ENCODE measurements at regions not wholly inside any gene's neighbourhood (a gene's known extent, or its start where the extent isn't known, plus 50 kb on each side); places are given as distances from the start of the nearest gene placed in this dataset.

DNA sequence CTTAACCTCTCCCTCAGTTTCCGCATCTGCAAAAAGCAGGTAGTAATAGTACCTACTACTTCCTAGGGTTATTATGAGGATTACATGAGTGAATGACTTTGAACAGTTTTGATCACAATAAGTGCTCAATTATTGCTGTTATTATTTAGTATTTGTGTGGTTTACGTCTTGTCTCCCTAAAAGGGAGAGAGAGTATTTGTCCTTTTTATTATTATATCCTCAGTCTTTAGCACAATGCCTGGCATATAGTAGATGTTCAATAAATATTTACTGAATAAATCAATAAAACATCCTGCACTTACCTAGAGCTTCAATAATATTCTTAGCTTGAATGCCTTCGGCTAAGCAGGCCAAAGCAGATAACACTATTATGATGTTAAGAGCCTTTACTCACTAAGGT, 160.0 kb downstream of the TANC2 start:
- no peaks in the 10 kb centered on the region for H3K23me2 ChIP-seq (ENCODE audit: insufficient read length, low read depth, low read length, poor library complexity, severe bottlenecking)
- no peak overlapping the region for H4K91ac ChIP-seq (ENCODE audit: insufficient read length, low read depth, low read length)
- H3K27me3 Mint-ChIP-seq (ENCODE audit: low read depth): no peaks in the 10 kb centered on the region
- no peak overlapping the region for H2BK12ac ChIP-seq (ENCODE audit: insufficient read length, low read depth, low read length)
- H2AK5ac ChIP-seq (ENCODE audit: insufficient read length, low read length): no peak overlapping the region
- H2BK15ac ChIP-seq (ENCODE audit: low read depth, low read length): no peak overlapping the region
- H2AFZ ChIP-seq (ENCODE audit: low read length): no peak overlapping the region
- H3K79me2 ChIP-seq (ENCODE audit: insufficient read depth, low read length): no peaks in the 10 kb centered on the region
- no peak overlapping the region for H4K8ac ChIP-seq (replicated peaks; ENCODE audit: insufficient read length, low read depth, low read length)
- H3K4ac ChIP-seq (ENCODE audit: low read depth, low read length): no peak overlapping the region
- no peak overlapping the region for H3K27ac Mint-ChIP-seq
- H3K23ac ChIP-seq (ENCODE audit: insufficient read length, low read depth, low read length): no peak overlapping the region
- H3T11ph ChIP-seq (ENCODE audit: low read length): no peak overlapping the region
- H3K4me2 ChIP-seq (ENCODE audit: insufficient read depth, insufficient read length, low read length): no peak overlapping the region
- no peak overlapping the region for H3K27ac ChIP-seq (ENCODE audit: insufficient read length, low read depth, low read length)
- no peak overlapping the region for H2BK5ac ChIP-seq (ENCODE audit: insufficient read length, low read length)
- no peaks in the 10 kb centered on the region for H3K79me1 ChIP-seq (ENCODE audit: insufficient read depth, low read depth, low read length, poor library complexity, severe bottlenecking)
- H3K9me3 Mint-ChIP-seq: no peaks in the 10 kb centered on the region
- no peak for DNase-seq
- no peak overlapping the region for H4K5ac ChIP-seq (ENCODE audit: insufficient read length, low read depth, low read length)
- H3K4me3 Mint-ChIP-seq: no peak overlapping the region
- H3K9me3 ChIP-seq (ENCODE audit: control insufficient read depth, low read depth, low read length): no peaks in the 10 kb centered on the region
- no peak overlapping the region for H2BK20ac ChIP-seq (ENCODE audit: low read depth, low read length, poor library complexity, severe bottlenecking)
- no CpG with 5 or more reads among the region's 3 CpGs for WGBS (ENCODE audit: extremely low coverage, insufficient read length, low lambda C conversion rate)
- no peak overlapping the region for H2BK120ac ChIP-seq (ENCODE audit: low read depth, low read length, poor library complexity, severe bottlenecking)
- no peaks in the 10 kb centered on the region for H3K27me3 ChIP-seq (ENCODE audit: insufficient read depth, low read length)
- H3K56ac ChIP-seq (ENCODE audit: insufficient read length, low read depth, low read length): no peak overlapping the region
- TF ChIP-seq, protein P1, sequence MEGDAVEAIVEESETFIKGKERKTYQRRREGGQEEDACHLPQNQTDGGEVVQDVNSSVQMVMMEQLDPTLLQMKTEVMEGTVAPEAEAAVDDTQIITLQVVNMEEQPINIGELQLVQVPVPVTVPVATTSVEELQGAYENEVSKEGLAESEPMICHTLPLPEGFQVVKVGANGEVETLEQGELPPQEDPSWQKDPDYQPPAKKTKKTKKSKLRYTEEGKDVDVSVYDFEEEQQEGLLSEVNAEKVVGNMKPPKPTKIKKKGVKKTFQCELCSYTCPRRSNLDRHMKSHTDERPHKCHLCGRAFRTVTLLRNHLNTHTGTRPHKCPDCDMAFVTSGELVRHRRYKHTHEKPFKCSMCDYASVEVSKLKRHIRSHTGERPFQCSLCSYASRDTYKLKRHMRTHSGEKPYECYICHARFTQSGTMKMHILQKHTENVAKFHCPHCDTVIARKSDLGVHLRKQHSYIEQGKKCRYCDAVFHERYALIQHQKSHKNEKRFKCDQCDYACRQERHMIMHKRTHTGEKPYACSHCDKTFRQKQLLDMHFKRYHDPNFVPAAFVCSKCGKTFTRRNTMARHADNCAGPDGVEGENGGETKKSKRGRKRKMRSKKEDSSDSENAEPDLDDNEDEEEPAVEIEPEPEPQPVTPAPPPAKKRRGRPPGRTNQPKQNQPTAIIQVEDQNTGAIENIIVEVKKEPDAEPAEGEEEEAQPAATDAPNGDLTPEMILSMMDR (conservative IDR thresholded peaks at IDR 0.05): no peak
- no peak overlapping the region for H3K14ac ChIP-seq (ENCODE audit: insufficient read depth, low read length)
- no peak overlapping the region for H3K18ac ChIP-seq (ENCODE audit: insufficient read length, low read depth, low read length)
- H3K4me1 ChIP-seq (ENCODE audit: insufficient read depth, low read length): no peaks in the 10 kb centered on the region
- H3K9ac ChIP-seq (ENCODE audit: extremely low read depth, insufficient read length, low read length): no peak overlapping the region
- H3K36me3 Mint-ChIP-seq (ENCODE audit: insufficient read depth in 1 of 3, low read depth in 3 of 3): no peaks in the 10 kb centered on the region
- H3K4me1 Mint-ChIP-seq: peaks cover 10 to 19% of the 10 kb centered on the region in 2 experiments
- no peaks in the 10 kb centered on the region for H4K20me1 ChIP-seq (ENCODE audit: control insufficient read depth, insufficient read depth, insufficient read length)
